NCI-H2196 treated with DMSO at 0.1 percent for 48 hours (cell line): ENCODE measurements at regions not wholly inside any gene's neighbourhood (a gene's known extent, or its start where the extent isn't known, plus 50 kb on each side); places are given as distances from the start of the nearest gene placed in this dataset.
"Not testable (repeated sequence)": the region's sequence is repeated elsewhere in the genome, so short reads cannot be mapped to it uniquely, and the experiment has no call there.

Source experiments
- DNase-seq: peaks from one replicate; lab custom pipeline; 2025; ENCODE audit not compliant: unreplicated experiment; lab: John Stamatoyannopoulos, UW

DNA sequence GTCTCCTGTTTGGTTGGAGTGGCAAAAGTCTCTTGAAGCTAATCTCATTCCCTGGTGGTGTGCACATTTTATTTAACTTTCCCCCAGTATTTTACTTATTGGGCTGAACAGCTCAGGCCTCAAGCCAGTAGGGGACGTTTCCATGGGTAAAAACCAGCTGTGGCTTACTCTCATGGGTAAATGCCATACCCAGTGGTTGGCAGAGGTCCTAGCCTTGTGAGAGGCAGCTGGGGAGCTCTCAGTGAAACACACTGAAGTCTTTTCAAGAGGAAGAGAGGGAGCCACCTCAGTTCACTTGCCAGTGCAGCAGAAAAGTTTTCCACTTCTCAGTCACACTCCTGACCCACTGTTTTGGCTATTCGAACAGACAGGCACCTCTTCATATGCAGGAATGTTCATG, 1964.2 kb downstream of the ARAP2 start:
- DNase-seq = no peak

DNA sequence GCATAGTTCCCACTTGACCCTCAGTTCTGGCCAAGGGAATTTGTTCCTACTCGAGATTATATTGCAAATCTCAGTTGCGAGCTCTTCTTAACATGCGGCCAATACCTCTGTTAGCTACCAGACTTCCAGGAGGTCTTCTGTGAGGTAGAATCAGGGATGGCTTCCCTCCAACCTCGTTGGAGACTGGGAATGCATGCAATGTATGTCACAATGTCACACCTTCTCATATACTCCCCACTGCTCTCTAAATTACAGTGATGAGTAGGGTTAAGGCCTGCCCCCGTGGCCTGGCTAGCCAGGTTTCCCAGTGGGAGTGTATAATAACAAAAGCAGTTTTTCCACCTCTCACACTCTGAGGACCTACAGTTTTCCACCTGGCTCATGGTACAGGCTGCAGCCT, 1962.5 kb downstream of the ARAP2 start:
- DNase-seq = no peak

GRCh38 chr4:34289489-34289888, 1954.8 kb downstream of the ARAP2 start:
- no peak for DNase-seq

DNA sequence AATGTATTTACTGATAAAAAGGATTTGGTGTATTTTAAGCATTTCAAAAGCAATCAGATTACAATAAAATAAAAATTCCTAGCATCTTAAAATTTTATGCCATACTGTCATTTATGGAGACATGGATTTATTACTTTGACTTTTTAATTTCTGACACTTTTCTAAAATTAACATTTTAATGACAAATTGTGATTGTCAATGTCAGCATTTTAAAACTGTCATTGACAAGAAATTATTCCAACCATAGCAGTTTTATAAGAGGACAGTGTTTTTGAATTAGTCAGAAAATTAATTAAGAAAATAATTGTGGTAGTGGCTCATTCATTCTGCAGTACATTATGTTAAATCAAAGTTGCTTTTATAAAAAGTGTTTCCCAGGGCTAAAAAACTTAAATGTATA, 1954.4 kb downstream of the ARAP2 start:
- DNase-seq = no peak

DNA sequence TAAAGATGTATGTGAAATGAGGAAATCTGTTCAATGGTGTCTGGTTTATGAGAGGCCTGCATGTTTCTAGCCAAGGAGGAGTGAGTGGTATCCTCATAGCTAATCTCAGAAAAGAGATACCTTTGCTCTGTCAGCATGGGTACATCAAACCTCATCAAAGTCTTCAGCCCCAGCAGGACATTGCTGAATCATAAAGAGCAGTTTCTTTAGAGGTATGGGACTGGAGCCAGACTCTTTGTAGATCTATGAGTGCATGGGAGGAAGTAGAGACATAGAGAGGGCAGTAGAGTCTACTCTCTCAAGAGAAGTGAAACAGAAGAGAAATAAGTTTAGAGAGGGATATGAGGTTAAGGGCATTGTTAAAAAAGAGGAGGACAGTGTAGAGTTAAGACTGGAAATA, 1950.9 kb downstream of the ARAP2 start:
- DNase-seq = no peak

DNA sequence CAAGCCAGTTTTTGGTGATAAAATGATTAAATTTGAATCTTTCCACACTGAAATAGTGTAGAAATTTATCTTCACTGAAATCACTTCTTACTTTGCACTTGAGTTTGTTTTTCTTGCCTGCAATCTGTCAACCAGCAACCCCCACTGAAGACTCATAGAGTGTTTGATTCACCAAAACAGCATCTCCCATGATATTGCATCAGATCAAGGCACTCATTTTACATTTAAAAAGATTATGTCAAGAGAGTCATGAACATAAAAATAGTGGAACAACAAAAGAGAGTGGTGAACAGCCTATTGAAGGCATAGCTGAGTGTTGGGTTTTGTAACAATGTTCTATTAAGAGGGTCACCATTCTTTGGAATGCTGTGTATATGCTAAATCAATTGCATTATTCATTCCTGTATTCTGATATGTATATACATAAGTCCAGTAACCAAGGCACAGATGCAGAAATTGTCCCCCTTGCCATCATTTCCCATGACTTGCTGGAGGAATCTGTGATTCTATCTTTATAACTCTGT, 1934.9 kb downstream of the ARAP2 start:
- DNase-seq = no peak

DNA sequence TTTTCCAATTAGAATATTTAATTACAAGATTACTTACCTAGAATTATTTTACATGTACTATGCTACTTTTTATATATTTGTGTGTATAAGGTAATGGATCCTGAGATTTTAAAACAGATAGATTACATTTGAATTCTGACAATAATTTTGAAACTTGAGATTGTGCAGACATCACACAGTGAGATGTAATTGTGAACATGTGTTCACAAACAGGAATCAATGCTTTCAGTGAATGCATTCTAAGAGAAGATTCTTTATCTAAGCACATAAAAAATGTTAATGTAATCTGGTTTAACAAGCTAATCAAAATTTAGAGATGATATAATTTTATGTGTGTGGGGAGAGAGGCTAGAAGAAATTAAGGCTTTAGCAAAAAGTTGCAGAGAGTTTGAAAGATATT, 1925.5 kb downstream of the ARAP2 start:
- DNase-seq = no peak

- DNase-seq = no peak
These were observed 1920.6 kb downstream of the ARAP2 start for GRCh38 chr4:34323549-34324320.

- DNase-seq = no peak
These were observed 1915.4 kb downstream of the ARAP2 start for GRCh38 chr4:34328939-34329338.

- not testable (repeated sequence) for DNase-seq
These were observed 1909.2 kb downstream of the ARAP2 start for GRCh38 chr4:34335156-34335555.

GRCh38 chr4:34335556-34335955, 1908.8 kb downstream of the ARAP2 start:
- DNase-seq = not testable (repeated sequence)

DNA sequence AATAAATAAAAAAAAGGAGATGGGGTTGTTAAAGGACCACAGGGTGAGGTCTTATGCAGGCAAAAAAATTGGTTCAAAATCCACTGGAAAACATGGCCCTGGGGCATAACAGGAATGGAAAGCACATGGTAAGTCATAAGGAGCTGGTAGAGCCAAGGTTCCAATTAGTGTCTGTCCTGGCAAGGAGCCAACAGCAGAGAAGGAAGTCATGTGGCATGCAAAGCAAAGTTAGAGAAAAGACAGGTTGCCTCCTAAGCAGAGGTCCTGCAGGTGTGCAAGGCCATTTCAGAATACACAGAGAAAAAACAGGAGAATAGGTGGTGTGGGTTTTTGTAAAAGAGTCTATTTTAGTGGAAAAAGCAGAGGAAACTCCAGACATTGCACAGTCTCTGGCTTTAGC, 1881.7 kb downstream of the ARAP2 start:
- DNase-seq = no peak

DNA sequence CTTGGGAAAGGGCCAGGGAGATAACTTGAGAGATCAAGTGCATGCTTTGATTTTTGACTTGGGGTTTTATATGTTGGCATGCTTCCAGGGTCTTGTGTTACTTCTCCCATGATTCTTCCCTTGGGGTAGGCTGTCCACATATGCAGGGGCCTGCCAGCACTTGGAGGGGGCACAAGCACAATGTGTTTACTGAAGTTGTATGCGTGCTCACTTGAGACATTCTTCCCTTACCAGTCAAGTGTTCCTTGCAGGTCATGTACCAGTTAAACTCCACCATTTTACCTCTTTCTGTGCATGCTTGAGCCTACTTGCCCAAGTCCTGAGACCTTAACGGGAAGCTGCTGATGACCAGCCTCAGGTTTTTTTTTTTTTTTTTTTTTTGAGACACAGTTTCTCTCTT, 1880.5 kb downstream of the ARAP2 start:
- no peak for DNase-seq

DNA sequence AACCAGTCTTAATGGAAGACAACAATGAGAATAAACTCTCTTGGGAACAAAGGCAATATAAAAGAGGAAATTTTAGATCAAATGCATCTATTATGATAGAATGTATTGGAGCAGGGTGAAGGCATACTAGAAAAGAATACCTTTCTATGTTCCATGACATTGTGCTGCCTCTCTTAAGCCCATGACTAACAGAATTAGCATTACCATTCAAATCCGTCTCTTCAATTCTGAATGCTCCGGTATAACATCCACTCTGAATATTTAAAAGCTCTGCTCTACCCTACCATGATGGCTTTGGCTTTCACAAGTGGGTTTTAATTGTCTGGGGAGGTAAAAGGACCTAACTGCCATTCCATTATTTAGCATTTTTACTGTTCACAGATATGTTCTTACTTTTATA, 1878.4 kb downstream of the ARAP2 start:
- DNase-seq = no peak

DNA sequence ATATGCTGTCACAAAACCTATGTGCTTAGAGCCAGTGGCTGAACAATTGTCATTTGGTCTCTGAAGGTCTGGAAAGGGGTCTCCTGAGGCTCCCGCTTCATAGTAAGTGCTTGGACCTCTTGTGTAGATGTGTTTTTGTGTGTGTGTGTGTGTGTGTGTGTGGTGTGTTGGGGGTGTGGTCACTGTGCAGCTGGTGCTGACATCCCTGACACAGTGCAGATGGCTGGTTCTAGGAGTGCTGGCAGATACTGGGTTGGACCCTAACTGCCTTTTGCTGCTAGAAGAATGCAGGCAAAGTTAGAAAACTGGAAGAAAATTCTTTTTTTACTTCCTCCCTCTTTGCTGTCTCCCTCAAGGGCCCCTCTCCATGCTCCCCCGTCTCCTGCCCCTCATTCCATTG, 1872.6 kb downstream of the ARAP2 start:
- DNase-seq = no peak

- DNase-seq = no peak
These were observed 1871.5 kb downstream of the ARAP2 start for GRCh38 chr4:34372815-34373214.

DNA sequence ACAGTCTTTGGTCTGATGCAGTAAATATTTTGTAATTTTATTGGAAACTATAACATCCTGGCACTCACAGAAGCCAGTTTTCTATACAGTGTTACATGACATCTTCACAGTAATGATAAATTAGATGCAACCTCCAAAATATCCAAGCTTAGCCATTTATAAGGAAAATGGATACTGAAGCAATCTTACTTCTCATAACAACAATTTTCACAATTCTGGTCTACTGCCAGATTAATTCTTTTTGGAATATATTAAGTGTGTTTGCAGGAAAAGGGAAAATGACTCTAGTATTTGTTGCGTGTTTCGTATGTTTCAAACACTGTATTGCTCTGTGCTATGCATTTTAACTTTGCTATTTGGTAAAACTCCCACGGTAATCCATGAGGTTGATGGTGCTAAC, 1870.9 kb downstream of the ARAP2 start:
- DNase-seq = no peak

- DNase-seq = no peak
These were observed 1832.1 kb downstream of the ARAP2 start for GRCh38 chr4:34412233-34412632.

DNA sequence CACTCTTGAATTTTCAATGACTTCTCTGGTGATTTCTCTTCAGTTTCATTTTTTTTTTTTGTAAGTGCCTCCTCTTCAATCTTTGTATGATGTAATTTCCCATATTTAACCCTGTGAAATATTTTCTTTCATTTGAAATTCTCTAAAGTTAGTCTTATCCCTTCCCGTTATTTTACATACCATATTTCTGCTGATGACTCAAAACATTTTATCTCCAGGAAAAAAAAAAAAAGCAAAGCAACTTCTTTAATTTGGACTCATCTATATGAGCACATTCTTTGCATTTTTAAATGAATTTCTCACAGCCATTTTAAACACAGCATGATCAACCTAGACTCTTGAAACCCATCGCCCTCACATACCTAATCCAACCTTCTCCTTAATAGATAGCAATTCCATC, 1831.4 kb downstream of the ARAP2 start:
- no peak for DNase-seq

- DNase-seq = no peak
These were observed 1827.2 kb downstream of the ARAP2 start for GRCh38 chr4:34417160-34417559.

GRCh38 chr4:34419871-34420270, 1824.4 kb downstream of the ARAP2 start:
- DNase-seq = no peak

- DNase-seq = no peak
These were observed 1821.7 kb downstream of the ARAP2 start for GRCh38 chr4:34422472-34423175.
